HEK293 (cell line): ENCODE measurements at regions not wholly inside any gene's neighbourhood (a gene's known extent, or its start where the extent isn't known, plus 50 kb on each side); places are given as distances from the start of the nearest gene placed in this dataset.

Experiments used
- GLIS1 ChIP-seq: fragments of 450-650 bp; formaldehyde crosslinking; IDR thresholded peaks from 2 replicates; pipeline ENCODE4 v1.5.1; 2016; ENCODE audit warnings: missing biosample characterization, missing genetic modification characterization
- KLF1 ChIP-seq: fragments of 450-650 bp; formaldehyde crosslinking; IDR thresholded peaks from 2 replicates; pipeline ENCODE4 v1.5.1; 2016; ENCODE audit warnings: missing biosample characterization, missing genetic modification characterization
- MYNN ChIP-seq: fragments of 450-650 bp; formaldehyde crosslinking; IDR thresholded peaks from 2 replicates; pipeline ENCODE4 v1.5.1; 2016; ENCODE audit warnings: missing biosample characterization, missing genetic modification characterization, borderline replicate concordance
- PBX3 ChIP-seq: sonication (generic); formaldehyde crosslinking; IDR thresholded peaks from 2 replicates; pipeline ENCODE4 v1.8.1; 2022; ENCODE audit warnings: mild to moderate bottlenecking, moderate library complexity, missing genetic modification reagents
- SALL2 ChIP-seq: fragments of 450-650 bp; formaldehyde crosslinking; IDR thresholded peaks from 2 replicates; pipeline ENCODE4 v1.5.0; 2017; ENCODE audit warnings: missing biosample characterization, mild to moderate bottlenecking, missing genetic modification characterization, borderline replicate concordance
- SCRT1 ChIP-seq: fragments of 450-650 bp; formaldehyde crosslinking; IDR thresholded peaks from 2 replicates; pipeline ENCODE4 v1.5.1; 2016; ENCODE audit warnings: missing biosample characterization, missing genetic modification characterization, borderline replicate concordance
- SP7 ChIP-seq: fragments of 450-650 bp; formaldehyde crosslinking; IDR thresholded peaks from 2 replicates; pipeline ENCODE4 v1.5.1; 2016; ENCODE audit warnings: missing biosample characterization, missing genetic modification characterization
- ZBTB48 ChIP-seq: fragments of 450-650 bp; formaldehyde crosslinking; IDR thresholded peaks from 2 replicates; pipeline ENCODE4 v1.5.1; 2016; ENCODE audit warnings: missing biosample characterization, missing genetic modification characterization
- ZBTB49 ChIP-seq: fragments of 450-650 bp; formaldehyde crosslinking; IDR thresholded peaks from 2 replicates; pipeline ENCODE4 v1.5.1; 2016; ENCODE audit warnings: missing biosample characterization, missing genetic modification characterization, low read depth
- ZEB2 ChIP-seq: fragments of 450-650 bp; formaldehyde crosslinking; IDR thresholded peaks from 2 replicates; pipeline ENCODE4 v1.5.1; 2016; ENCODE audit warnings: missing biosample characterization, missing genetic modification characterization
- ZFP41 ChIP-seq: fragments of 450-650 bp; formaldehyde crosslinking; IDR thresholded peaks from 2 replicates; pipeline ENCODE4 v1.5.1; 2016; ENCODE audit warnings: missing biosample characterization, missing genetic modification characterization, borderline replicate concordance
- ZNF112 ChIP-seq: fragments of 450-650 bp; formaldehyde crosslinking; IDR thresholded peaks from 2 replicates; pipeline ENCODE4 v1.5.0; 2017; ENCODE audit warnings: missing biosample characterization, missing genetic modification characterization
- ZNF248 ChIP-seq: fragments of 450-650 bp; formaldehyde crosslinking; IDR thresholded peaks from 2 replicates; pipeline ENCODE4 v1.5.1; 2017; ENCODE audit warnings: missing biosample characterization, missing genetic modification characterization
- ZNF302 ChIP-seq: fragments of 450-650 bp; formaldehyde crosslinking; IDR thresholded peaks from 2 replicates; pipeline ENCODE4 v1.5.1; 2016; ENCODE audit warnings: missing biosample characterization, missing genetic modification characterization, low read depth
- ZNF324 ChIP-seq: fragments of 450-650 bp; formaldehyde crosslinking; IDR thresholded peaks from 2 replicates; pipeline ENCODE4 v1.5.1; 2016; ENCODE audit warnings: missing biosample characterization, missing genetic modification characterization
- ZNF423 ChIP-seq: fragments of 450-650 bp; formaldehyde crosslinking; IDR thresholded peaks from 2 replicates; pipeline ENCODE4 v1.5.1; 2016; ENCODE audit warnings: missing biosample characterization, missing genetic modification characterization
- ZNF449 ChIP-seq: fragments of 450-650 bp; formaldehyde crosslinking; IDR thresholded peaks from 2 replicates; pipeline ENCODE4 v1.5.1; 2017; ENCODE audit warnings: missing biosample characterization, mild to moderate bottlenecking, missing genetic modification characterization, moderate library complexity
- ZNF488 ChIP-seq: fragments of 450-650 bp; formaldehyde crosslinking; IDR thresholded peaks from 2 replicates; pipeline ENCODE4 v1.5.1; 2016; ENCODE audit warnings: missing biosample characterization, missing genetic modification characterization
- ZNF513 ChIP-seq: fragments of 450-650 bp; IDR thresholded peaks from 2 replicates; pipeline ENCODE4 v1.5.1; 2018; ENCODE audit warnings: missing biosample characterization, missing genetic modification characterization
- ZNF518A ChIP-seq: fragments of 450-650 bp; formaldehyde crosslinking; conservative IDR thresholded peaks from 2 replicates; pipeline ENCODE4 v1.5.1; 2016; ENCODE audit warnings: low read depth, missing biosample characterization, missing genetic modification characterization
- ZNF558 ChIP-seq: fragments of 450-650 bp; formaldehyde crosslinking; IDR thresholded peaks from 2 replicates; pipeline ENCODE4 v1.5.1; 2016; ENCODE audit warnings: missing biosample characterization, missing genetic modification characterization
- ZNF610 ChIP-seq: fragments of 450-650 bp; formaldehyde crosslinking; IDR thresholded peaks from 2 replicates; pipeline ENCODE4 v1.5.1; 2016; ENCODE audit warnings: missing biosample characterization, missing genetic modification characterization, borderline replicate concordance
- ZNF629 ChIP-seq: fragments of 450-650 bp; formaldehyde crosslinking; IDR thresholded peaks from 2 replicates; pipeline ENCODE4 v1.5.1; 2017; ENCODE audit warnings: missing biosample characterization, missing genetic modification characterization
- ZNF645 ChIP-seq: fragments of 450-650 bp; formaldehyde crosslinking; IDR thresholded peaks from 2 replicates; pipeline ENCODE4; 2016; ENCODE audit warnings: missing biosample characterization, missing genetic modification characterization
- ZNF664 ChIP-seq: fragments of 450-650 bp; formaldehyde crosslinking; IDR thresholded peaks from 2 replicates; pipeline ENCODE4 v1.5.1; 2016; ENCODE audit warnings: missing biosample characterization, missing genetic modification characterization
- ZNF707 ChIP-seq: fragments of 450-650 bp; formaldehyde crosslinking; IDR thresholded peaks from 2 replicates; pipeline ENCODE4 v1.5.1; 2016; ENCODE audit warnings: missing biosample characterization, missing genetic modification characterization

GRCh38 chr1:232538224-232538942 is 91.5 kb downstream of the SIPA1L2 start (continued):
- peak; percentile 36 for TF ChIP-seq ZNF518A (tag by site-specific recombination)
- TF ChIP-seq ZNF558 (tag by site-specific recombination): 0 out of 2 replicates have a peak, but pooled peaks have one; percentile 50
- TF ChIP-seq ZNF324: 0 out of 2 replicates have a peak, but pooled peaks have one; percentile 20
- TF ChIP-seq ZNF112 (tag by site-specific recombination): no peak
- TF ChIP-seq ZNF248 (tag by site-specific recombination): no peak
- no peak for TF ChIP-seq ZNF488 (tag by site-specific recombination)
- no peak for TF ChIP-seq SALL2
- no peak for TF ChIP-seq ZFP41
- 0 out of 2 replicates have a peak, but pooled peaks have one; percentile 18 for TF ChIP-seq ZNF449 (tag by site-specific recombination)
- no peak for TF ChIP-seq ZNF664 (tag by site-specific recombination)
- no peak for TF ChIP-seq ZNF302 (tag by site-specific recombination)
- TF ChIP-seq MYNN (tag by site-specific recombination): no peak
- TF ChIP-seq GLIS1 (tag by site-specific recombination): peak; percentile 91
- peak; percentile 99 for TF ChIP-seq SP7 (tag by site-specific recombination)
- TF ChIP-seq ZNF610 (tag by site-specific recombination): peak; percentile 55; the same call in 1 of the 2 replicates
- TF ChIP-seq PBX3 (CRISPR knock-in tag): no peak
- TF ChIP-seq ZNF645: no peak
- TF ChIP-seq ZNF707: no peak
- no peak for TF ChIP-seq ZBTB49 (tag by site-specific recombination)
- TF ChIP-seq KLF1 (tag by site-specific recombination): no peak
- TF ChIP-seq ZNF629: peak; percentile 70
- no peak for TF ChIP-seq ZNF513 (tag by site-specific recombination)
- peak; percentile 81; the same call in 1 of the 2 replicates for TF ChIP-seq ZBTB48 (tag by site-specific recombination)
- TF ChIP-seq ZNF423 (tag by site-specific recombination): no peak
- no peak for TF ChIP-seq SCRT1 (tag by site-specific recombination)
- peak; percentile 28; the same call in 1 of the 2 replicates for TF ChIP-seq ZEB2 (tag by site-specific recombination)
